Activated B cell treated with CpG ODN at 0.5 μM for 24 hours (primary cell): ENCODE measurements at regions not wholly inside any gene's neighbourhood (a gene's known extent, or its start where the extent isn't known, plus 50 kb on each side); places are given as distances from the start of the nearest gene placed in this dataset.

ENCODE experiments used
- ATAC-seq: fragments of 200-7000 bp; cut with Tn5 transposase; one replicate; pipeline ENCODE4 v1.10.0; 2021; ENCODE audit warnings: low read depth, mild to moderate bottlenecking, moderate library complexity
- CTCF ChIA-PET: fragments of 350-600 bp; sonication (Branson Sonifier 250); formaldehyde crosslinking; loops from one replicate; lab custom pipeline; 2021; ENCODE audit warnings: antibody characterized with exemption; lab: Charles Lee
- POLR2A ChIA-PET: fragments of 350-600 bp; sonication (Branson Sonifier 250); formaldehyde crosslinking; loops from one replicate; lab custom pipeline; 2021; ENCODE audit warnings: antibody characterized with exemption; lab: Charles Lee
- DNase-seq: peaks from one replicate; pipeline ENCODE4 v3.0.0; 2022
- H3K27ac Mint-ChIP-seq: one replicate; pipeline ENCODE4 v1.8.0; 2020; ENCODE audit warnings: mixed read lengths
- H3K27me3 Mint-ChIP-seq: one replicate; pipeline ENCODE4 v1.8.0; 2021; ENCODE audit warnings: mixed read lengths
- H3K36me3 Mint-ChIP-seq: one replicate; pipeline ENCODE4 v1.8.0; 2021; ENCODE audit warnings: low read depth, mixed read lengths
- H3K4me1 Mint-ChIP-seq: one replicate; pipeline ENCODE4 v1.8.0; 2021; ENCODE audit warnings: mixed read lengths
- H3K4me3 Mint-ChIP-seq: one replicate; pipeline ENCODE4 v1.8.0; 2020; ENCODE audit warnings: mild to moderate bottlenecking, mixed read lengths
- H3K9me3 Mint-ChIP-seq: one replicate; pipeline ENCODE4 v1.8.0; 2020; ENCODE audit warnings: mixed read lengths
- CTCF ChIP-seq: fragments of 200-600 bp; IDR thresholded peaks from one replicate; pipeline ENCODE4 v1.8.0; 2022; ENCODE audit warnings: antibody characterized with exemption, mild to moderate bottlenecking
- intact Hi-C: fragments of 100-400 bp; cut with micrococcal nuclease; formaldehyde crosslinking; loops from one replicate; pipeline ENCODE4 v1.15.1; 2024

DNA sequence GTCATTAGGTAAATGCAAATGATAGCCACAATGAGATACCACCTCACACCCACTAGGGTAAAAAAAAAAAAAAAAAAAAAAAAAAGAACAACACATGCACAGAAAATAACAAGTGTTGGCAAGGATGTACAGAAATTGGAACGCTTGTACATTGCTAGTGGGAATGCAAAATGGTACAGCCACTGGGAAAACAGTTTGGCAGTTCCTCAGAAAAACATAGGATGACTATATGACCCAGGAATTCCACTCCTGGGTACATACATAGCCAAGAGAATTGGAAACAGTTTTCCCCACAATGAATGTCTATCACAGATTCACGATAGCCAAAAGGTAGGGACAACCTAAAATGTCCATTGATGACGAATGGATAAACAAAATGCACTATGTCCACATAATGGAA is 161.3 kb upstream of the MAMLD1 start:
- no peak for DNase-seq
- no peak overlapping the region for H3K27ac Mint-ChIP-seq

DNA sequence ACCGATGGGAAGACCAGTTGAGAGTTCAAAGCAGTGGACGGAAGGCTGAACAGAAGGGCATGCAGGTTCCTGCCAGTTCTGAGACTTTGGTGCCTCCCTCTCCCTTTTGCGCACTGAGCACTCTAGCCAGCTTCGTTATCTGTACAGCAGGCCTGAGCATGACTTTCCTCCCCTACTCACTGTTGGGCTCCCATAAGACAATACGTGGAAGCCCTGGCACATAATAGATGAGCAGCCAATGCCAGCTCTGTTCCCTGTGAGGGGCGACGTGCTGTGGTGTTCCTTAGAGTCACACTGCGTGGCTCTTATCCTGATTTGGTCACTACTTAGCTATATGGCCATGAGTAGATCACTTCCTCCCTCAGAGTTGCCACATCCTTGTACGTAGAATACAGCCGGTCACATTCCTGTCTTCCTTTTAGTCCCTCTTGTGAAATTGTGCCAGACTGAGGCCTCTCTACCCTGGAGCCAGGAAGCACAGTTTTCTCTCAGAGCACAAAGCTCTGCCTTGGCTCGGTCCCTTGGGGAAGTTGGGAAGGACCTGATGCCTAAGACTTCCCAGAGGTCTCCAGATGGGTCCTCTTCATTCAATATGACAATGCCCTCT is 160.4 kb upstream of the MAMLD1 start:
- H3K9me3 Mint-ChIP-seq, result no peaks in the 10 kb centered on the region
- no peak for ATAC-seq
- H3K4me1 Mint-ChIP-seq, result peaks cover 11% of the 10 kb centered on the region
- no peaks in the 10 kb centered on the region for H3K36me3 Mint-ChIP-seq
- no peak for TF ChIP-seq CTCF
- intact Hi-C loops, result loop anchor here (10.0 kb wide), 2 partner anchors 162 to 282 kb away; partner anchors contain the start of gene MAMLD1
- H3K4me3 Mint-ChIP-seq, result no peak overlapping the region
- no peak overlapping the region for H3K27ac Mint-ChIP-seq
- no peak for DNase-seq
- ChIA-PET CTCF (no interaction called here), POLR2A (interaction anchor here (0.6 kb wide), 1 partner anchor 540 kb away, joined by 8 read pairs; no protein-coding TSS in a partner anchor)
- H3K27me3 Mint-ChIP-seq, result no peaks in the 10 kb centered on the region

More for the DNA sequence above, 161.3 kb upstream of the MAMLD1 start:
- Mint-ChIP-seq H3K36me3 (no peaks in the 10 kb centered on the region), H3K4me1 (peaks cover 11% of the 10 kb centered on the region), H3K4me3 (no peak overlapping the region), H3K9me3 (no peaks in the 10 kb centered on the region), H3K27me3 (no peaks in the 10 kb centered on the region)
- intact Hi-C loops, result loop anchor here (10.0 kb wide), 2 partner anchors 163 to 283 kb away; partner anchors contain the start of gene MAMLD1
- CTCF ChIA-PET, result no interaction called here
- POLR2A ChIA-PET, result no interaction called here
- TF ChIP-seq CTCF, result no peak
- ATAC-seq, result no peak

DNA sequence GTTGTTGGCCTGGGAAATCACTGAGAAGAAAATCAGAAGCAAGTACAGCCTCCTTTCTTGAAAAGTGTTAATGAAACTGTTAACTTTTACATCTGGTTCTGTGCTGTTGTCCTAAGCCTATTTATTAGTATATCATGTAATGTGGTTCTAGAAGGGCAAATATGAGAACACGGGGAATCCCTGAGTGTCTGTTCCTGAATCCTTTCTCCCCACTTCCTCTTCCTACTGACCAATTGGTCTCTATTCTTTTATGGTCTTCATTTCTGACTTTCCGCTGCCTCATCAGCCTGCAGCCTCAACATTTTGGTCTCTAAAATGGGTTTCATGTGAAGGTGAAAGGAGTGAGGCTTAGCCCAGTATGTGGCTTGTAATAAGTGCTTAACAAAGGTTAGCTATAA is 159.9 kb upstream of the MAMLD1 start:
- H3K27ac Mint-ChIP-seq, result no peak overlapping the region
- intact Hi-C loops, result loop anchor here (10.0 kb wide), 2 partner anchors 162 to 282 kb away; partner anchors contain the start of gene MAMLD1
- no peaks in the 10 kb centered on the region for H3K9me3 Mint-ChIP-seq
- CTCF ChIA-PET, result no interaction called here
- no peak for TF ChIP-seq CTCF
- no peaks in the 10 kb centered on the region for H3K36me3 Mint-ChIP-seq
- POLR2A ChIA-PET, result interaction anchor here (0.6 kb wide), 1 partner anchor 539 kb away, joined by 8 read pairs; no protein-coding TSS in a partner anchor
- peaks cover 11% of the 10 kb centered on the region for H3K4me1 Mint-ChIP-seq
- no peak for ATAC-seq
- no peak for DNase-seq
- H3K27me3 Mint-ChIP-seq, result no peaks in the 10 kb centered on the region
- H3K4me3 Mint-ChIP-seq, result no peak overlapping the region

GRCh38 chrX:150205011-150205410 is 158.1 kb upstream of the MAMLD1 start:
- H3K4me3 Mint-ChIP-seq, result no peak overlapping the region

More at GRCh38 chrX:150205011-150205410, 158.1 kb upstream of the MAMLD1 start:
- Mint-ChIP-seq H3K27me3 (no peaks in the 10 kb centered on the region), H3K9me3 (no peaks in the 10 kb centered on the region), H3K36me3 (no peaks in the 10 kb centered on the region), H3K4me1 (peaks cover 11% of the 10 kb centered on the region), H3K27ac (no peak overlapping the region)
- ChIA-PET POLR2A (no interaction called here), CTCF (no interaction called here)
- ATAC-seq (no peak), DNase-seq (no peak)
- intact Hi-C loops, result loop anchor here (10.0 kb wide), 2 partner anchors 160 to 280 kb away; partner anchors contain the start of gene MAMLD1
- TF ChIP-seq CTCF, result no peak
